T-helper 1 cell treated with Interleukin-12 subunit alpha and Interleukin-12 subunit beta and Interleukin-4 antibody, amounts not matched to agents 30 μg/mL and 1 μg/mL, for 36 hours (primary cell): ENCODE measurements at regions not wholly inside any gene's neighbourhood (a gene's known extent, or its start where the extent isn't known, plus 50 kb on each side); places are given as distances from the start of the nearest gene placed in this dataset.
"Not testable (repeated sequence)": the region's sequence is repeated elsewhere in the genome, so short reads cannot be mapped to it uniquely, and the experiment has no call there.

Source experiments
- H3K27ac Mint-ChIP-seq: one replicate; pipeline ENCODE4 v1.8.0; 2021; ENCODE audit warnings: mild to moderate bottlenecking, mixed read lengths
- H3K27me3 Mint-ChIP-seq: one replicate; pipeline ENCODE4 v1.8.0; 2021; ENCODE audit warnings: low read depth, mixed read lengths
- H3K36me3 Mint-ChIP-seq: one replicate; pipeline ENCODE4 v1.8.0; 2021; ENCODE audit warnings: low read depth, mixed read lengths
- H3K4me1 Mint-ChIP-seq: one replicate; pipeline ENCODE4 v1.8.0; 2021; ENCODE audit warnings: low read depth, mixed read lengths
- H3K4me3 Mint-ChIP-seq: one replicate; pipeline ENCODE4 v1.8.0; 2021; ENCODE audit warnings: mild to moderate bottlenecking, moderate library complexity, mixed read lengths
- H3K9me3 Mint-ChIP-seq: one replicate; pipeline ENCODE4 v1.8.0; 2021; ENCODE audit warnings: mixed read lengths

- Mint-ChIP-seq H3K4me3 (no peak overlapping the region), H3K36me3 (no peaks in the 10 kb centered on the region), H3K27ac (no peak overlapping the region), H3K9me3 (no peaks in the 10 kb centered on the region), H3K4me1 (no peaks in the 10 kb centered on the region), H3K27me3 (no peaks in the 10 kb centered on the region)
These were observed 120.2 kb downstream of the TLR5 start for GRCh38 chr1:223022641-223023473.

DNA sequence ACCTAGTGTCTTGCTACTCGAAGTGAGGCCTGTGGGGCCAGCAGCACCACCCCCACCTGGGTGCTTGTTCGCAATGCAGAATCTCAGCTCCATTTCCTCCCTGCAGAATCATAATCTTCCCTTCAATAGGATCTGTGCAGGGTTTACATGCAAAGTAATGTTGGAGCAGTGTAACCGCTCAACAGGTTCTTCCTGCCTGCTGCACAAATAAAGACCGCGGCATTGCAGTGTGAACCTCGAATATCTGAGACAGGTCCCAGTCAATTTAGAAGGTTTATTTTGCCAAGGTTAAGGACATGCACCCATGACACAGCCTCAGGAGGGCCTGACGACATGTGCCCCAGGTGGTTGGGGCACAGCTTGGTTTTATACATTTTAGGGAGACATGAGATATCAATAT is 119.2 kb downstream of the TLR5 start:
- no peak overlapping the region for H3K4me3 Mint-ChIP-seq
- no peaks in the 10 kb centered on the region for H3K4me1 Mint-ChIP-seq
- no peaks in the 10 kb centered on the region for H3K36me3 Mint-ChIP-seq
- H3K27ac Mint-ChIP-seq = no peak overlapping the region
- H3K27me3 Mint-ChIP-seq = no peaks in the 10 kb centered on the region
- no peaks in the 10 kb centered on the region for H3K9me3 Mint-ChIP-seq

DNA sequence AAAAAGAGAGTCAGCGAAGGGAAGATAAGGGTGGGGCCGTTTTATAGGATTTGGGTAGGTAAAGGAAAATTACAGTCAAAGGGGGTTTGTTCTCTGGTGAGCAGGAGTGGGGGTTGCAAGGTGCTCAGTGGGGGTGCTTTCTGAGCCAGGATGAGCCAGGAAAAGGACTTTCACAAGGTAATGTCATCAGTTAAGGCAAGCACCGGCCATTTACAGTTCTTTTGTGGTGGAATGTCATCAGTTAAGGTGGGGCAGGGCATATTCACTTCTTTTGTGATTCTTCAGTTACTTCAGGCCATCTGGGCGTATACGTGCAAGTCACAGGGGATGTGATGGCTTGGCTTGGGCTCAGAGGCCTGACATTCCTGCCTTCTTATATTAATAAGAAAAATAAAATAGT is 118.6 kb downstream of the TLR5 start:
- H3K9me3 Mint-ChIP-seq, H3K27me3 Mint-ChIP-seq, H3K4me1 Mint-ChIP-seq, H3K36me3 Mint-ChIP-seq, H3K4me3 Mint-ChIP-seq, H3K27ac Mint-ChIP-seq: not testable (repeated sequence)

DNA sequence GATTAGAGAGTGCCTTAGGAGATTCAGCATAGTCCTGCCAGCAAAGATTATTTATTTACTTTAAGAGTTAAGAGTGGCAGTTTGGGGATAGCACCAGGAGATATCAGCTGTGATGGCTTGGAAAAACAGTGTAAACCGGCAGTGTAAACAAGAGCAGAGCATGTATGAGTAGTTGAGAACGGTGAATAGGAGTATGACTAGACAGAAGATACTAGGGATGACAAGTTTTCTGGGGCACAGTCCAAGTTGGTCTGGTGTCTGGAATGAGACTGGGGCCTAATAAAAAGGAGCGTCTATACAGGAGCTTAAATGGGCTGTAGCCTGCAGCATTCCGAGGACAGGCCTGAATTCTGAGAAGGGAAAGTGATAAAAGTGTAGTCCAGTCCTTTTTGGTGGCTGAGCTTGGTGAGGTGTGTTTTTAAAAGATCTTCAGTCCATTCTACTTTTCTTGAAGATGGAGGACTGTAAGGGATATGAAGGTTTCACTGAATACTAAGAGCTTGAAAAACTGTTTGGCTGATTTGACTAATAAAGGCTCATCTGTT is 117.8 kb downstream of the TLR5 start:
- not testable (repeated sequence) for H3K4me3 Mint-ChIP-seq, H3K27ac Mint-ChIP-seq, H3K36me3 Mint-ChIP-seq, H3K9me3 Mint-ChIP-seq, H3K4me1 Mint-ChIP-seq, H3K27me3 Mint-ChIP-seq

GRCh38 chr1:223026639-223027038 is 116.4 kb downstream of the TLR5 start:
- H3K27ac Mint-ChIP-seq, H3K36me3 Mint-ChIP-seq, H3K4me3 Mint-ChIP-seq, H3K9me3 Mint-ChIP-seq, H3K27me3 Mint-ChIP-seq, H3K4me1 Mint-ChIP-seq: not testable (repeated sequence)

- Mint-ChIP-seq H3K9me3 (no peaks in the 10 kb centered on the region), H3K27ac (no peak overlapping the region), H3K4me3 (no peak overlapping the region), H3K27me3 (no peaks in the 10 kb centered on the region), H3K4me1 (no peaks in the 10 kb centered on the region), H3K36me3 (no peaks in the 10 kb centered on the region)
These were observed 112.9 kb downstream of the TLR5 start for GRCh38 chr1:223029985-223030769.

DNA sequence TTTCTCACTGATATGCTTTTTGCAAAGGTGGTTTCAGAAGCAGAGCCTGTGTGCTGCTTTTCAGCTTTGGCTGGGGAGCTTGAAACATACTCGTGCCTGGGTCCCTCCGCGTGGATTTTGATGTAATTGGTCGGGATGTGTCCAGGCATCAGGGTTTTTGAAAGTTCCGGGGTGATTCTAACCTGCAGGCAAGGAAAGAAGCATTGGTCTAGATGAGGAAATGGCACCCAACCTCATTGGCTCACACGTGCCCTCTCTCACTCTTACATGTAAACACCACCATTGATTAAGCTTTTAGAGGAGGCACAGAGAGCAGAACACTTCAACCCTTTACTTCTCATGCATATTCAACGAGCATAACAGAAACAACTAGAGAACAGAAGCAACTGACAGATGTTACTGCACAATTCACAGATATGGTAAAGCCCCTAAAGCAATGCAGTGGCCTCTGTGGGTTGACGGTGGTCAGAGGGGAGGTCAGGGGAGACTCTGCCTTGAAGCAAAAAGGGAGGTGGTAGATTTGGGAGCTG is 112.1 kb downstream of the TLR5 start:
- H3K4me1 Mint-ChIP-seq = no peaks in the 10 kb centered on the region
- no peak overlapping the region for H3K4me3 Mint-ChIP-seq
- no peaks in the 10 kb centered on the region for H3K9me3 Mint-ChIP-seq
- no peaks in the 10 kb centered on the region for H3K36me3 Mint-ChIP-seq
- H3K27ac Mint-ChIP-seq = no peak overlapping the region
- H3K27me3 Mint-ChIP-seq = no peaks in the 10 kb centered on the region

GRCh38 chr1:223031733-223032601 is 111.1 kb downstream of the TLR5 start:
- Mint-ChIP-seq H3K4me3 (no peak overlapping the region), H3K27ac (no peak overlapping the region), H3K9me3 (no peaks in the 10 kb centered on the region), H3K4me1 (no peaks in the 10 kb centered on the region), H3K27me3 (no peaks in the 10 kb centered on the region), H3K36me3 (no peaks in the 10 kb centered on the region)

DNA sequence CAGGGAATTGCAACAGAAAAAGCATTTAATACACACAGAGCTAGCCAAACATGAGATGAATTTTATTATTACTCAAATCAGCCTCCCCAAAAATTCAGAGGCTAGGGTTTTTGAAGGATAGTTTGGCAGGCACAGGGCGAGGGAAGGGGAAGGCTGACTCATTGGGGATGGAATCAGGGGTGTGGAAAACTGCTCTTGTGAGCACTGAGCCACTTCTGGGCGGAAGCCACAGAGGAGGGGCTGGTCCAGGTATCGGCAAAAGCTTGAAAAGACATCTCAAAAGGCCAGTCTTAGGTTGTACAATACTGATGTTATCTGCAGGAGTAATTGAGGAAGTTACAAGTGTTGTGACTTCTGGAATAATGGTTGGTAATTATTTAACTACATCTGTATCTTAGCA is 109.4 kb downstream of the TLR5 start:
- Mint-ChIP-seq H3K36me3 (no peaks in the 10 kb centered on the region), H3K27ac (no peak overlapping the region), H3K9me3 (no peaks in the 10 kb centered on the region), H3K27me3 (no peaks in the 10 kb centered on the region), H3K4me3 (no peak overlapping the region), H3K4me1 (no peaks in the 10 kb centered on the region)

- Mint-ChIP-seq H3K27me3 (no peaks in the 10 kb centered on the region), H3K9me3 (no peaks in the 10 kb centered on the region), H3K4me1 (no peaks in the 10 kb centered on the region), H3K4me3 (no peak overlapping the region), H3K36me3 (no peaks in the 10 kb centered on the region), H3K27ac (no peak overlapping the region)
These were observed 108.7 kb downstream of the TLR5 start for GRCh38 chr1:223034270-223034798.

DNA sequence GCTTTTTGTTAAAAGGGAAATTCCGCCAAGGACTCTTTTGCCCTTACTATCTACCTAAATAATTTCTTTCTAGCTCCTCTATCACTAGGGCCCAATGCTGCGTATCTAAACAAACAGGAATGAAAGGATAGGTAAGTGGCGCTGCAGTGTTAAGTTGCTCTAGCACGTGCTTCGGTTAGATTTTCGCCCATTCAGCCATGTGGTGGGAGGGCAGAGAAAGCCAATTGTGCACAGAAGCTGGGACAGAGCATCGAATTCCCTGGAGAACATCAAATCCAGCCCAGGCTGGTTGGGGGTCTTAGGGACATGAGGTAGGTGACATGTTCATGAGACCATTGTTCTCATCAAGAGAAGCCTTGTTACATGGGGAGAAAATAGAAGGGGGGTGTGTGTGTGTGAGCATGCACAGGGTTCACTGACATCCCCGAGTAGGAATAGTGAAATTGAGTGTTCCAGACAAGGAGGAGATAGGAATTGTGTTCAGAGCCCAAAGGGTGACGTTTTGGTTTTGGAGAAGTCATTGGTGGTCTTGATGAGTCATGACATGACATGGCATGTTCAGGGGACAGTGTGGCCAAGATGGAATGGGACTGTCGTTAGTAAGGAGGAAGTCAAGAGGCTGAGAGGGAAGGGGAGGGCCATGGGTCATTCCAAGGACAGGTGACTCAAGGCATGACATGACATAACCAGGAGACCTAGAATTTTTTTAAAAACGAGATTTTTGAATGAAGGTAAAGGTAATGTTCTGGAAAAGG is 107.1 kb downstream of the TLR5 start:
- H3K36me3 Mint-ChIP-seq = no peaks in the 10 kb centered on the region
- no peaks in the 10 kb centered on the region for H3K4me1 Mint-ChIP-seq
- no peaks in the 10 kb centered on the region for H3K27me3 Mint-ChIP-seq
- H3K27ac Mint-ChIP-seq = no peak overlapping the region
- no peak overlapping the region for H3K4me3 Mint-ChIP-seq
- H3K9me3 Mint-ChIP-seq = no peaks in the 10 kb centered on the region

GRCh38 chr1:223036479-223036845 is 106.6 kb downstream of the TLR5 start:
- H3K9me3 Mint-ChIP-seq = no peaks in the 10 kb centered on the region
- no peak overlapping the region for H3K4me3 Mint-ChIP-seq
- no peak overlapping the region for H3K27ac Mint-ChIP-seq
- H3K4me1 Mint-ChIP-seq = no peaks in the 10 kb centered on the region
- no peaks in the 10 kb centered on the region for H3K36me3 Mint-ChIP-seq
- no peaks in the 10 kb centered on the region for H3K27me3 Mint-ChIP-seq

GRCh38 chr1:223037845-223038244 is 105.2 kb downstream of the TLR5 start:
- Mint-ChIP-seq H3K27me3 (no peaks in the 10 kb centered on the region), H3K9me3 (no peaks in the 10 kb centered on the region), H3K36me3 (no peaks in the 10 kb centered on the region), H3K4me1 (no peaks in the 10 kb centered on the region), H3K4me3 (no peak overlapping the region), H3K27ac (no peak overlapping the region)
